Endothelial cell of umbilical vein (primary cell): ENCODE measurements at regions not wholly inside any gene's neighbourhood (a gene's known extent, or its start where the extent isn't known, plus 50 kb on each side); places are given as distances from the start of the nearest gene placed in this dataset.

Experiments used
- BruUV-seq: library from RNA; stranded (reverse); fragments of 400-500 nt; replicated peaks from 2 replicates; lab custom pipeline; 2021; lab: Mats Ljungman, UMichigan
- CTCF ChIA-PET: fragments of 300-600, 350-600 bp; sonication (Branson Sonifier 250); formaldehyde crosslinking; loops from one replicate; lab custom pipeline; 2021; ENCODE audit warnings: antibody characterized with exemption, inconsistent platforms; lab: Charles Lee
- POLR2A ChIA-PET: fragments of 300-600, 350-600 bp; sonication (Branson Sonifier 250); formaldehyde crosslinking; loops from one replicate; lab custom pipeline; 2021; ENCODE audit warnings: antibody characterized with exemption, inconsistent platforms; lab: Charles Lee
- DNase-seq: peaks from one replicate; pipeline ENCODE4 v3.0.0-alpha.2; 2011; ENCODE audit warnings: low read depth, low spot score
- FAIRE-seq: peaks from 2 replicates; lab custom pipeline; 2011; peaks lifted over from hg19 to GRCh38; lab: Jason Lieb, UNC
- H2AFZ ChIP-seq: 2 replicates; pipeline ENCODE4 v1.6.0; 2012; ENCODE audit warnings: low read depth, low read length, control low read depth, inconsistent platforms
- H3K27ac ChIP-seq: 2 replicates; pipeline ENCODE4 v1.5.1; 2011; ENCODE audit warnings: low read depth, mild to moderate bottlenecking, control low read depth, low read length, moderate library complexity; ENCODE audit not compliant: insufficient read depth
- H3K27me3 ChIP-seq, 2 experiments: 2 replicates each; pipeline versions ENCODE4 v1.6.0 to v1.6.1; 2011; ENCODE audit warnings: low read length in 2 of 2, mixed read lengths in 1 of 2; ENCODE audit not compliant: control insufficient read depth in 2 of 2, insufficient read depth in 2 of 2
- H3K36me3 ChIP-seq, 2 experiments: 2 replicates in 1 of 2; 3 replicates in 1 of 2; pipeline ENCODE4 v1.5.1; 2011; ENCODE audit warnings: low read length in 2 of 2, mild to moderate bottlenecking in 1 of 2, moderate library complexity in 1 of 2; ENCODE audit not compliant: control insufficient read depth in 2 of 2, insufficient read depth in 2 of 2; ENCODE audit errors: extremely low read depth in 1 of 2
- H3K4me1 ChIP-seq: 3 replicates; pipeline ENCODE4 v1.5.1; 2011; ENCODE audit warnings: mild to moderate bottlenecking, low read length; ENCODE audit not compliant: control insufficient read depth, insufficient read depth; ENCODE audit errors: extremely low read depth
- H3K4me2 ChIP-seq: 2 replicates; pipeline ENCODE4 v1.6.1; 2011; ENCODE audit warnings: low read length, control low read depth, mixed read lengths; ENCODE audit not compliant: insufficient read depth
- H3K4me3 ChIP-seq, 3 experiments: fragments of 200-600 bp in 1 of 3; sonication (generic), shearing (Covaris generic) in 1 of 3; replicated peaks in 1 of 3; 2 replicates each; pipeline ENCODE4 v1.5.1; 2011 to 2016; ENCODE audit warnings: control low read depth in 3 of 3, low read length in 3 of 3, mild to moderate bottlenecking in 2 of 3, inconsistent platforms in 1 of 3, low read depth in 1 of 3, moderate library complexity in 1 of 3; ENCODE audit not compliant: insufficient read depth in 1 of 3
- H3K79me2 ChIP-seq: 2 replicates; pipeline ENCODE4 v1.6.0; 2012; ENCODE audit warnings: low read length, inconsistent platforms; ENCODE audit not compliant: control insufficient read depth, insufficient read depth
- H3K9ac ChIP-seq: replicated peaks from 2 replicates; pipeline ENCODE3; 2011; ENCODE audit warnings: low read length, control low read depth; ENCODE audit not compliant: insufficient read depth; ENCODE audit errors: extremely low read depth
- H3K9me1 ChIP-seq: replicated peaks from 3 replicates; pipeline ENCODE4 v1.6.0; 2011; ENCODE audit warnings: mild to moderate bottlenecking, low read length; ENCODE audit not compliant: control insufficient read depth, insufficient read depth; ENCODE audit errors: extremely low read depth
- H3K9me3 ChIP-seq: replicated peaks from 2 replicates; pipeline ENCODE4 v1.5.1; 2012; ENCODE audit warnings: low read length, inconsistent platforms; ENCODE audit not compliant: control insufficient read depth, insufficient read depth
- H4K20me1 ChIP-seq: replicated peaks from 2 replicates; pipeline ENCODE3; 2011; ENCODE audit warnings: mild to moderate bottlenecking, low read length; ENCODE audit not compliant: control insufficient read depth, insufficient read depth; ENCODE audit errors: extremely low read depth
- CTCF ChIP-seq, 2 donors: IDR thresholded peaks; 1 replicate in 1 of 2; 2 replicates in 1 of 2; pipeline ENCODE4 v1.5.1; 2011; ENCODE audit warnings: low read length in 2 of 2, mild to moderate bottlenecking in 2 of 2, moderate library complexity in 2 of 2, control low read depth in 1 of 2, inconsistent platforms in 1 of 2, low read depth in 1 of 2; ENCODE audit not compliant: insufficient read depth in 1 of 2; ENCODE audit errors: extremely low read depth in 1 of 2
- EZH2 ChIP-seq: IDR thresholded peaks from 2 replicates; pipeline ENCODE4 v1.6.1; 2012; ENCODE audit warnings: borderline replicate concordance, low read depth, mild to moderate bottlenecking, moderate library complexity, low read length, inconsistent platforms; ENCODE audit not compliant: severe bottlenecking
- FOS ChIP-seq: IDR thresholded peaks from 2 replicates; pipeline ENCODE4 v1.6.1; 2011; ENCODE audit warnings: mild to moderate bottlenecking, low read length, moderate library complexity, borderline replicate concordance; ENCODE audit not compliant: insufficient read depth
- GATA2 ChIP-seq: IDR thresholded peaks from 2 replicates; pipeline ENCODE4 v1.7.0; 2011; ENCODE audit warnings: low read depth, mild to moderate bottlenecking, moderate library complexity, mixed read lengths, low read length; ENCODE audit not compliant: insufficient read length, insufficient read depth
- JUN ChIP-seq: IDR thresholded peaks from 2 replicates; pipeline ENCODE4 v1.6.1; 2011; ENCODE audit warnings: borderline replicate concordance, low read depth; ENCODE audit not compliant: insufficient read length, insufficient read depth
- MYC ChIP-seq: IDR thresholded peaks from one replicate; pipeline ENCODE4 v1.6.1; 2011; ENCODE audit warnings: mild to moderate bottlenecking, low read depth, low read length
- POLR2A ChIP-seq: IDR thresholded peaks from 2 replicates; pipeline ENCODE4 v1.6.1; 2012; ENCODE audit warnings: low read depth, mild to moderate bottlenecking, control low read depth, low read length
- POLR2AphosphoS5 ChIP-seq: IDR thresholded peaks from 2 replicates; pipeline ENCODE4 v1.6.1; 2012; ENCODE audit warnings: low read depth, mild to moderate bottlenecking, control low read depth, low read length, moderate library complexity; ENCODE audit not compliant: insufficient read depth
- dilution Hi-C: fragments of 300-500 bp; cut with MboI; formaldehyde crosslinking; loops from one replicate; pipeline ENCODE4 v1.15.0; 2019; ENCODE audit warnings: low sequenced_read_pairs; ENCODE audit not compliant: extremely low pct_ligation_motif_present
- intact Hi-C: fragments of 100-400 bp; cut with micrococcal nuclease; formaldehyde crosslinking; loops from one replicate; pipeline ENCODE4 v1.10.0; 2022
- TF ChIP-seq, protein P1 (sequence below): IDR thresholded peaks from 2 replicates; pipeline ENCODE4 v1.6.1; 2011; ENCODE audit not compliant: insufficient read depth, insufficient read length

DNA sequence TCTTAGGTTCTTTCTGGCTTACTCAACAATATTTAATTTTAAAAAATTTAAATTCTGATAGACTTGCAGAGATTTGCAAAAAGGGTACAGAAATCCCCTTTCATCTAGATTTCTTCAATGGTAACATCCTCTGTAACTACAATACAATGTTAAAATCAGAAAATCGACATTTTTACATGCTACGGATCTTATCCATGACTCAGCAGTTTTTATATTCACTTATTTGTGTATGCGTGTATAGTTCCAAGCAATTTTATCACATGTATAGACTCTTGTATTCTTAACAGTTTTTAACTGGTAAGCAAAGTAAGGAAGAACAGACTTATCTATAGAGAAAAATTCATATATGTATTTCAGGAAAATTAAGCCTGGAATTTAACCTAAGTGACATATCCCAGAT lies 256.1 kb upstream of the MEX3C start:
- BruUV-seq = no TSS peak

More for the DNA sequence above, 256.1 kb upstream of the MEX3C start:
- Histone ChIP-seq H3K4me3 (no peak overlapping the region), H3K9me3 (peaks cover 2% of the 10 kb centered on the region), H2AFZ (no peak overlapping the region), H3K9ac (no peak overlapping the region), H3K9me1 (no peaks in the 10 kb centered on the region), H3K27me3 (no peaks in the 10 kb centered on the region), H4K20me1 (no peaks in the 10 kb centered on the region), H3K4me1 (no peaks in the 10 kb centered on the region), H3K36me3 (no peaks in the 10 kb centered on the region), H3K27ac (no peak overlapping the region), H3K4me2 (no peak overlapping the region), H3K79me2 (no peaks in the 10 kb centered on the region)
- CTCF ChIA-PET = no interaction called here
- intact Hi-C loops (no loop called here), dilution Hi-C loops (no loop called here)
- TF ChIP-seq EZH2 = no peak
- TF ChIP-seq CTCF (IDR thresholded peaks at IDR 0.05; ENCODE audit: extremely low read depth in 1 of 2, insufficient read depth in 1 of 2, low read depth in 1 of 2, low read length in 2 of 2) = no peak
- TF ChIP-seq, protein P1, sequence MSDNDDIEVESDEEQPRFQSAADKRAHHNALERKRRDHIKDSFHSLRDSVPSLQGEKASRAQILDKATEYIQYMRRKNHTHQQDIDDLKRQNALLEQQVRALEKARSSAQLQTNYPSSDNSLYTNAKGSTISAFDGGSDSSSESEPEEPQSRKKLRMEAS = no peak
- no peak for TF ChIP-seq MYC
- TF ChIP-seq POLR2AphosphoS5 = no peak
- no peak for TF ChIP-seq FOS
- TF ChIP-seq GATA2 = no peak
- TF ChIP-seq POLR2A = no peak
- TF ChIP-seq JUN = no peak
- FAIRE-seq (no peak), DNase-seq (no peak)
- POLR2A ChIA-PET = no interaction called here
